ENCODE measurements at regions not wholly inside any gene's neighbourhood (a gene's known extent, or its start where the extent isn't known, plus 50 kb on each side); places are given as distances from the start of the nearest gene placed in this dataset.

GRCh38 chr2:201959198-201959597 is 74.5 kb upstream of the FZD7 start:
- H3K9me3 Mint-ChIP-seq, result no peaks in the 10 kb centered on the region
- DNase-seq (ENCODE audit: extremely low spot score, unreplicated experiment), result no peak
- TF ChIP-seq CTCF (conservative IDR thresholded peaks at IDR 0.05), result no peak
- H3K4me1 Mint-ChIP-seq (ENCODE audit: unreplicated experiment), result peaks cover 20% of the 10 kb centered on the region
- no peak overlapping the region for H3K4me3 Mint-ChIP-seq
- H3K36me3 Mint-ChIP-seq, result no peaks in the 10 kb centered on the region
- H3K27me3 Mint-ChIP-seq, result peaks cover 9% of the 10 kb centered on the region
- H3K27ac Mint-ChIP-seq, result no peak overlapping the region

- Mint-ChIP-seq H3K27ac (no peak overlapping the region), H3K27me3 (peaks cover 9% of the 10 kb centered on the region), H3K36me3 (no peaks in the 10 kb centered on the region), H3K4me1 (ENCODE audit: unreplicated experiment) (peaks cover 20% of the 10 kb centered on the region), H3K4me3 (no peak overlapping the region), H3K9me3 (no peaks in the 10 kb centered on the region)
- no peak for DNase-seq (ENCODE audit: extremely low spot score, unreplicated experiment)
- TF ChIP-seq CTCF (conservative IDR thresholded peaks at IDR 0.05), result no peak
Measured at GRCh38 chr2:201959626-201960025, 74.0 kb upstream of the FZD7 start.

GRCh38 chr2:201960305-201960704 is 73.3 kb upstream of the FZD7 start:
- TF ChIP-seq CTCF (conservative IDR thresholded peaks at IDR 0.05), result no peak
- H3K9me3 Mint-ChIP-seq, result no peaks in the 10 kb centered on the region
- no peak overlapping the region for H3K4me3 Mint-ChIP-seq
- DNase-seq (ENCODE audit: extremely low spot score, unreplicated experiment), result no peak
- no peaks in the 10 kb centered on the region for H3K36me3 Mint-ChIP-seq
- H3K27me3 Mint-ChIP-seq, result peaks cover 7% of the 10 kb centered on the region
- no peak overlapping the region for H3K27ac Mint-ChIP-seq
- H3K4me1 Mint-ChIP-seq (ENCODE audit: unreplicated experiment), result peaks cover 20% of the 10 kb centered on the region

- DNase-seq (ENCODE audit: extremely low spot score, unreplicated experiment), result no peak
Measured at GRCh38 chr2:201961401-201961800, 72.3 kb upstream of the FZD7 start.

GRCh38 chr2:201962774-201963562 is 70.7 kb upstream of the FZD7 start:
- Mint-ChIP-seq H3K4me1 (ENCODE audit: unreplicated experiment) (peaks cover 28% of the 10 kb centered on the region), H3K9me3 (no peaks in the 10 kb centered on the region), H3K4me3 (peak overlapping the region; percentile 36), H3K36me3 (no peaks in the 10 kb centered on the region), H3K27ac (no peak overlapping the region), H3K27me3 (peaks cover 3% of the 10 kb centered on the region)
- TF ChIP-seq CTCF (conservative IDR thresholded peaks at IDR 0.05), result no peak
- no peak for DNase-seq (ENCODE audit: extremely low spot score, unreplicated experiment)

More at GRCh38 chr2:201961401-201961800, 72.3 kb upstream of the FZD7 start:
- no peaks in the 10 kb centered on the region for H3K9me3 Mint-ChIP-seq
- H3K36me3 Mint-ChIP-seq, result no peaks in the 10 kb centered on the region
- no peak for TF ChIP-seq CTCF (conservative IDR thresholded peaks at IDR 0.05)
- no peak overlapping the region for H3K4me3 Mint-ChIP-seq
- peaks cover 21% of the 10 kb centered on the region for H3K4me1 Mint-ChIP-seq (ENCODE audit: unreplicated experiment)
- no peak overlapping the region for H3K27ac Mint-ChIP-seq
- H3K27me3 Mint-ChIP-seq, result peaks cover 7% of the 10 kb centered on the region
